GM18508 (cell line): ENCODE measurements at regions not wholly inside any gene's neighbourhood (a gene's known extent, or its start where the extent isn't known, plus 50 kb on each side); places are given as distances from the start of the nearest gene placed in this dataset.

ENCODE experiments used
- ATAC-seq: cut with Tn5 transposase; IDR thresholded peaks from one replicate; pipeline ENCODE4 v1.9.1; 2021; ENCODE audit warnings: moderate number of reproducible peaks; ENCODE audit not compliant: insufficient read depth, unreplicated experiment

DNA sequence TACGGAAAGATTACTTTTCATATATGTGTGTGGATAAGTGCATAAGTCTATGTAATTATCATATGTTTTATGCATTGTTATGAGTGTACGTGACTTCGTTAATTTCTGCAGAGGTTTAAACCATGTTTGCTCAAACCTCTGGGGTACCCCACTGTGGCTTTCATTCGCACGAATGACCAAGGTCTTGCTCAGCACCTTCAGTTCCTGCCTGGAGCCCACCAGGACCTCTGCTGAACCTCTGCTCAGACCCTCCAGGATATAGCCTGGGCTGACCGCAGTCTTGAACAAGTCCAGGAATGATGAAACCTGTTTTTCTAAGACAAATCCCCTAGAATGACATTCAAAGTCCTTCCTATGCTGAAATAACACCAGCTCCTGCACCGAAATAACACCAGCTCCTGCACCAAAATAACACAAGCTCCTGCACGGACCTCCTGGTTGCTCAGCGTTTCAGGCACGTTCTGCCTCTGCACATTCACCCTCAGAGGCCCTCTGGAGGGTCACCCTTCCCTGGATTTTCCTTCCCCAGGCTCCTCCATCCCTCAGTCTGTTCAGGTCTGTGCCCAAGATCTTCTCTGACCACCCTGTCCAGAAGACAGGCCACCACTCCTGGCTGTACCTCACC, 99.7 kb upstream of the BOD1 start:
- ATAC-seq, result no peak

DNA sequence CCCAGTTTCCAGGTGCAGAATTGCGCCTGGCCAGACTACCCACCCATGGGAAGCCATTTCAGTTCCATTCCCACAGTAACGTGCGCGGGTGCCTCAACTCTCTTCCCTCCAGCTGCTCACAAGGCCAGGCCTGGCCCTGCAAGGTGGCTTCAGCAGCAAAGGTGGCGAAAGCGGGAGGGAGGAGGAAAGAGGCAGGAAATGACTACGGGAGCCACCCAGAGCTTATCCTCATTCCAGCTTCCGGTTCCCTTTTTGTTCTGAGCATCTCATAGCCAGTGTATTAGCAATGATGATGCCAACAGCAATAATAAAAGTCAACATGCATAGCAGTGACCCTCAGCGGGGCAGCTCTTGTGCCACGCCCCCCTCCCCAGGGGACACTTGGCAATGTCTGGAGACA, 101.5 kb upstream of the BOD1 start:
- ATAC-seq, result no peak

DNA sequence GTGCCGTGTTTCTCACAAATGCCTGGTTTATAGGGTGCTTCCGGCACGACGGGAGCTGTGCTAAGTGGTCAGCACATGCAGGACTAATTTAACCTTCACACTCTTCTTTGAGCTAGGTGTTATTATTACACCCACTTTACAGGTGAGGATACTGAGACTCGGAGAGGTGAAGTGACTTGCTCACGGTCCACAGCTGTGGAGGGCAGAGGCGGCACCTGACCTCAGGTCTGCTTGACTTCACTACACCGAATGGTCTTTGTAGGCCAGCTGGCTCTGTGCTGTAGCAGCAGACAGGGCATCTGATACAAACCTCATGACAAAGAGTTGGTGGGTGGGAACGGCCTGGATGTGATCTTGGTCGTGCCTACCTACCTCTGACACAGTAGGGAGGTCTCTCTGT, 102.0 kb upstream of the BOD1 start:
- ATAC-seq, result no peak

DNA sequence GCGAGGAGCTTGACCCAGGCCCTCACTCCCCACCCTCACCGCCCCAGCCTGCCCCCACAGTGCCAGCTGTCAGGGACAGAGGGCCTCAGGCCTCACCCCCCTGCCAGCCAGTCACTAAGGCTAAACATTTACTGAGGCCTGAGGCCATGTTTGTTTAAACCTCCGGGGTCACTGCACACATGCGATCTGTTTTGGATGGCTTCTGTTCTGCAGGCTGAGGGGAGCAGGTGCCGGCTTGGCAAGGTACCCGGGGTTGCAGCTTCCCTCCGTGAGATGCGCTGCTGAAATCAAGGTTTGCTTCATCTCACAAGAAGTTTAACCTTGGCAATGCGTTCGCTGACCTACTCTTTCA, 103.3 kb upstream of the BOD1 start:
- no peak for ATAC-seq

DNA sequence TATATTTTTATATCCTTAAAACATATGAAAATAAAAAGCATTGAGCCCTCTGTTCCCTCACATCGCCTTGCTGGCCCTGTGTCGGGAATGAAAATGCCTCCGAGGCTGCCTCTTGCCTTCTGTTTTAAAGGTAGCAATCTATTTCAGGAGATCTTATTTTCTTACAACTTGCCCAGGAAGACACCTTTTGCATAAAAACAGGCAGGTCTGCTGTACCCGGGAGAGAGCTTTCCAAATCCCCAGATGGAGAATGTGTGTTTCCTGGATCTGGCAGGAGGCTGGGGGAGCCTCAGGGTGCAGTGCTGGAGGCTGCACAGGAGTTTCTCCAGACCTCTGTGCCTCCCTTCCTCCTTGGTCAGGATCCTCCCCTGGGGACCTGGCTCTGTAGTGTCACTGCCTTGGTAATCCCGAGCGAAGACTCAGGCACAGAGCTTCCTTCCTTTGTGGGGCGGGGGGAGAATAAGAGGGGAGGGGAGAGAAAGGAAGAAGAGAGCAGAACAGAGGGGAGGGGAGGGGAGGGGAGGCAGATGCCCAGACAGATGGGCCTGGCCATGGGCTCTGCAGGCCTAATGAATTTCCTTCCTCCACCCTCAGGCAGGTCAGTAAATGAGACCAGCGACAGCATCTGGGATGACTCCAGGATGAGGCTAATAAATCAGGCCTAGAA, 104.0 kb upstream of the BOD1 start:
- no peak for ATAC-seq

DNA sequence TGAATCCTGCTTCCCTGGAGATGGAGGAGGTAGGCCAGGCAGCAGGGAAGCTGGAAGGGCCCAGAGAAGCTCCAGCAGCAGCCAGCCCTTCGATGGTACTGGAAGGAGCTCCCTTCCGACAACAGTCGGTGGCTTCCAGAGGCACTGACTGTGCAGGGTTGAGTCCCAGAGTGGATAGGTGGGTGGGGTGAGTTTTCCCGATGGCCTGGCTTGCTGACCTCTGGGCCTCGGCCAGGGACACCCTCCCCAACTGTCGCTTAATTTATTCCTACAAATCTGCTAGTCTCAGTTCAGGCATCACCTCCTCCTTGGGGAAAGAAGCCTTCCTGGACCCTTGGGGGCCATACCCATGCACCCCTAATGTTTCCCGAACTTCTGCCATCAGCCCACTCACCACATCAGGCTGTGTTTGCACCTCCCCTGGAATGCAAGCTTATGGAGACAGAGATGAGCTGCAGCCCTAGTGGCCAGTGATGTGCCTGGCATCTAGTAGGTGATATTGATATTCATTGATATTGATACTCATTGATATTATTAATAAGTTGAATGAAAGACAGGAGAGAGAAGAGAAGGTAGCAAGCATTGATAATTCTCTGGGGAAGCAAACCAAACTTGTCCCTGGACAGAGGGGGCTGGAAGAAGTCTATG, 104.6 kb upstream of the BOD1 start:
- no peak for ATAC-seq

DNA sequence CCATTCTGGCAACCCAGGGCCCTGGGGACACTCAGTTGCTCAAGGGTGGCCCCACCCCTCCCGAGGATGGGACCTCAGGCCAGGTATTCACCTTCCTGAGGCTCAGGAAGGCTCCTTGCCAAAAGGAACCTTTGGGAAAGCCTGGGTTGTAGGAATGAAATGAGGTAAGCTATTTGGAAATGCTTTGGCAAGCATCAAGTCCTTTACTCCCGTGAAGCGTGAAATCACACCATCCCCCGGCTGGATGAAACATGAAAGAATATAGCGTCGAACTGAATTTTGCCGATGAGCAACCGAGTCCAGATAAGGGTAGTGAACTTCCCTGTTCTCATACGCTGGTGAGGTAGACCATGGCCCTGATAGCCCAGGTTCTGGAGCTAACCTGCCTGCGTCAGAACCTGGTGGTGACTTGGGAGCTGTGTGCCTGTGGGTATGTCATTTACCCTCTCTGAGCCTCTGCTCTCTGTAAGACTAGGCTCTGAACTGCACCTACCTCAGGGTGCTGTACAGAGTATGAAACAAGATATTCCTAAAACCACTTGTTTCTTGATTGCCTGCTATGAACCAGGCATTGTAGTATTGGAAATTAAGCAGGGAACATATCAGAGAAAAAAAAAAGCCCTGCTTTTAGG, 105.3 kb upstream of the BOD1 start:
- ATAC-seq, result no peak

DNA sequence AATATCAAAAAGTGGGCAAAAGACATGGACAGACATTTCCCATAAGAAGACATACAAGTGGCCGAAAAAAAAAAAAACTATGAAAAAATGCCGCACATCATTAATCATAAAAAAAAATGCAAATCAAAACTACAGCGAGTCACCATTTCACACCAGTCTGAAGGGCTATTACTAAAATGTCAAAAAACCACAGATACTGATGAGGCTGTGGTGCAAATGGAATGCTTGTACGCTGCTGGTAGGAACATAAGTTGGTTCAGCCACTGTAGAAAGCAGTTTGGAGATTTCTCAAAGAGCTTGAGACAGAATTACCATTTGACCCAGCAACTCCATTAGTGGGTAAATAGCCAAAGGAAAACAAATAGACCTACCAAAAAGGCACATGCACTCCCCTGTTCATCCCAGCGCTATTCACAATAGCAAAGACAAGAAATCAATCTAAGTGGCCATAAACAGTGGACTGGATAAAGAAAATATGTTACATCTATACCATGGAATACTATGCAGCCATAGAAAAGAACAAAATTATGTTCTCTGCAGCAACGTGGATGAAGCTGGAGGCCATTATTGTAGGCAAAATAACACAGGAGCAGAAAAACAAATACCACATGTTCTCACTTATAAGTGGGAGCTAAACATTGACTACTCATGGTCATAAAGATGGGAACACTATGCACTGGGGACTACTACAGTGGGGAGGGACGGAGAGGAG, 110.6 kb upstream of the BOD1 start:
- no peak for ATAC-seq

DNA sequence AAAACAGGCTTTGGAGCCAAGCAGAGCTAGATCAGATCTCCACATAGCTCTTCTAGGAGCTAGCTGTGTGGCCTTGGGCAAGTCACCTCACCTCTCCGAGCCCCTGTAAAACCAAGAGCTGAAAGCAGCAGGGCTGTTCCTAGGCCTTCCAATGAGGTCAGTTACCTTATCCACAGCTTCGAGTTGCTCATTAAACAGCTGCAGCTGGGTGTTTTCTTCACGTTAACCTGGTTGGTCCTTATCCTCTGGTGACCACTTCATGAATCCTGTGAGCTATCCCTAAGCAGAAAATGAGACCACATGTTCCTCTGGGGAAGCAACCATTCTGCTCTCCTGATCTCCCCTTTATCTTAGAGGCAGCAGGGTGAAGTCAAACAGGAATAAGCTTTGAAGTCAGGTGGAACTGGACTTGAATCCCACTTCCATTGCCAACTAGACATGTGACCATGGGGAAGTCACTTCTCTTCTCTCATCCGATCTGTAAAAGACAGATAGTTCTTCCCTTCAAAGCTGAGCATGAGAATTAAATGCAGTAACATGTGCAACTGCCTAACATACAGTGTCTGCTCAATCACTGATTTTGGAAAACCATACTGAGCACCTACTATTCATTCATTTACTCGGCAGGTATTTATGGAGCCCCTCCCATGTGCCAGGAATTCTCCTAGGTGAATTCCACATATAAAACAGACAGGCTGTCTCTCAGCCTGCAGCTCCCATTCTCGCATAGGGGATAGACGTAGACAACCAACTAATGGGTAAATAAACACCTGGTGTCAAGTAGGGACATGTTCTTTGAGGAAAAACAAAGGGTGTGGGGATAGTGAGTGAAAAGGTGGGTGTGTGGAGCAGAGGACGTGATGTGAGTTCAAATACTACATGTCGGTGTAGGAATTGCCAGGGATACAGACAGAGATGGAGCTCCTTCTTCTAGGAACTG, 111.7 kb upstream of the BOD1 start:
- ATAC-seq, result no peak

DNA sequence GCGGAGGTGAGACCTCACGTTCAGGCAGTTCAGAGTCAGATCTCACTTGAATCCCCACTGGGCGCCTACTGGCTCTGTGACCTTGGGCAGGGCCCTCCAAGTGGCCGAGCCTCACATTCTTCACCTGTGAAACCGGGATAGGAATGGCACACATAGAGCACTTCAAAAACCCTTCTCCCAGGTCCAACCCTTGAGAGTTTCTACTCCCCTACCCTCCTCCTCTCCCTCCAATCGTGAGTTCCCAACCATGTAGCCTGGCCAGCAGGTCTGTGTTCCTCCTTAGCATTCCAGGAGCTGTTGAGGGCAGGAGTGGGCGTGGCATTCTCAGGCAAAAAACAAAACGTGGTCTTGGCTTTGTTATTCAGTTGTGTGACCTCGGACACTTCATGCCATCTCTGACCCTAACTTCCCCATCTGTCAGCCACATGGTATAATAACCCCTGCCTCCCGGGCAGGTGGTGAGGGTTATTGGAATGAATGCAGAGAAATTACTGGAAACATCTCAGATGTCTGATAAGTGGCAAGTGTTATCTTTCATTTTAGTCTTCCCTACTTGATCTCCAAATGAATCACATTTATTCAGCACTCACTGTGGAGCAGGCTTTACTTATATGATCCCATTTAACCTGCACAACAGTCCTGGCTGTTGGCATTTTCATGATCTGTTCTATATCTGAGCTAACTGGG, 112.8 kb upstream of the BOD1 start:
- no peak for ATAC-seq

DNA sequence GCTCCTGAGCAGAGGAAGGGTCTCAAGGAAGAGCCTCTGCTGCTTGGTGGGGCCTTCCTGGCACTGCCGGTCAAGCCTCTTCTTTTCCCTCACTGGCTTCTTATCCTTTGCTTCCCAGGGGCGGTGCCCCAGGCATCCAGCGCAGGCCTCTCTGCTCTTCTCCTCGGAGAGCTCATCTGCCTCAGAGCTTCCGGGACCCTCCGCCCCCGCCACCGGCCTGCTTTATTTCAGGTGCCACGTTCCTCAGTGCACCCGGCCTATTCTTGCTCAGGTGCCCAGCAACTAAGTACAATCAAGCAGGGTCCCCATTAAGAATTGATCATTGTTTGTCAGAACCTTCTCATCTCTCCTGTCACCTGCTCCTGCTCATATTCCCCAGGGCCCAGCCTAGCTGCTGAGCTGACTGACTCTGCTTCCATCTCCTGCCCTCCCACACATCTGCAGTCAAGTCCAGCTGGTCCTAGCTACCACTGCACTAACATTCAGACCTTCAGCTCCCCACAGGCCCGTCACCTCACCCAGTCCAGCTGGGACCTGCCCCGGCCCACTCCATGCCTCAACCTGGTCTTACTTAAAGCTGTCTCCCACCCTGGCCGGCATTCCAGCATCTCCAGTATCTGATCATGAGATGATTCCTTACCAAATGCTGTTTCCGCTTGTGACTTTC, 114.3 kb upstream of the BOD1 start:
- no peak for ATAC-seq

DNA sequence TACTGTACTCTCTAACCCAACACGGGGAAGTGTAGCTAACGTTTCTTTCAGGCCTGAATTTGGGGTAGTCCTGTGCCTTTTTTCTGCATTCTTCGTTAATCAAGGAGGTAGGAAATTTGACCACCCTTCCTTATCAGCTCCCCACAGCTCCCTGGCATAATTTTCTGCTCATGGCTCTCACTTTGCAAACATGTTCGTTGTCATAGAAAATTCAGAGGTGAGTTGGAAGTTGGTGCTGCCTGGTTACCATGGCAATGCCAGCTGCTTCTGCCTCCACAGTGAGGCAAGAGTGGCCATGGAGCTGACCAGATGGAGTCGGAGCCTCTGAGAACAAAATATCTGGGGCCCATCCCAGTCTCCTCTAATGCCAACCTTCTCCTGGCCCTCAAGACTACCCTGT, 116.6 kb upstream of the BOD1 start:
- no peak for ATAC-seq

DNA sequence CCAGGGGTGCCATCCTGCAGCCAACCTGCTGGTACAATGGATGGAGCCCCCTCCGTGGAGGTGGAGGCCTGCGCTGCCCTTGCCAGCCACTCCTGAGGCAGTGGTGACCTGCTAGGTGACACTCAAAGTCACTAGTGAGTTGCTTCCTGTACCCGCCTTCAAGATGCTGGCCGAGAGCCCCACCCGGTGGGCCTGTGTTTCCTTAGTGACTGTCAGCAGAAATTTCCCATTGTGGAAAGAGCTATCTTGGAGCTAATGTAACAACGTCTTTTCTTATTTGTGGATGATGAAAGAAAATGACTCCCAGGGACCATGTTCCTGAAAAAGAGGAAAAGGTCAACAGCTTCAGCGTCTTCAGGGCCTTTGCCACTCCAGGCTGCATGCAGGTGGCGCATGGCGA, 117.0 kb upstream of the BOD1 start:
- no peak for ATAC-seq

DNA sequence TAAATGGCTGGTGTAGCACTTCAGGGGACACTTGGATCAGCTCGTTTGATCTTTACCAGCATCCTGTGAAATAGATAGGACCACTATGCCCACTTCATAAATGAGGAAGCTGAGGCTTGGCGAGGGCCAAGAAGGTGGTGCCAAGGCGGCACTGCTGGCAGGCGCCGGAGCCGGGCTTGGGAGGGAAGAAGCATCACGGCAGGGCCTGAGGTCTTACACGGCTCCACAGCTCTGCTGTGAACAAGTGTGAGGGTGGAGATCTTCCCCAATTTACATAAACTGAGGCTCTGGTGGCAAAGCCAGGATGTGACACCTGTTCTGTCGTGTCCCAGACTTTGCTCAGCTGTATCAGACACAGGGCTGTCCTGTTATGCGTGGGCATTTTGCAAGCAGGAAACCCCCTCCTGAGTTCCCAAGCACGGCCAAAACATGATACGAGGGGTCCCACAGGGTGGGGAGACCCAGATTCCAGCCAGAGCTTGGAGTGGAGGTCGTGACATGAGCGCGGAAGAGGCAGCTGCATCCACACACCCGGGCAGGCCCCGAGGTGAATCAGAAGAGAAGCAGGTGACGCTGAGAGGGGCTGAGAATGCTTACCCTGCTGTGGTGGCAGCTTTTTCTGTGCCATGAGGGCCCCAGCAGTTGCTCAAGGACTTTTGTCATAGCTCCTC, 117.5 kb upstream of the BOD1 start:
- no peak for ATAC-seq

DNA sequence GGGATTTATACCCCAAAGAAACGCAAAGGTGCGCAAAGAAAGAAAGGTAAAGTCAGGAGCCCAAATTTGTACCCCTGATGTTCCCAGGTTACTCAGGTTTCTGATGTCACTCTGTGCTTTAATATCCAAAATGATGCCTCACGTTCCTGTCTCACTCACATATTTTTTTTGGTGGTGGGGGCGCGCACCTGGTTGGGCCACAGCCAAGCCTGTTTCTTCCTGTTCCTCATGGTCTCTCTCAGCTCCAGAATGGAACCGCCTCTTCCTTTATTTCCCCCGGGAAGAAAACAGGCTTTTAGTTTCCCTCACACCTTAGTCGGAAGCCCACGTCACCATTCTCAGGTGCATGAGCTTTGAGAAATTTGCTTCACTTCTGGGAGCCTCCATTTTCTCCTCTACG, 118.3 kb upstream of the BOD1 start:
- no peak for ATAC-seq

DNA sequence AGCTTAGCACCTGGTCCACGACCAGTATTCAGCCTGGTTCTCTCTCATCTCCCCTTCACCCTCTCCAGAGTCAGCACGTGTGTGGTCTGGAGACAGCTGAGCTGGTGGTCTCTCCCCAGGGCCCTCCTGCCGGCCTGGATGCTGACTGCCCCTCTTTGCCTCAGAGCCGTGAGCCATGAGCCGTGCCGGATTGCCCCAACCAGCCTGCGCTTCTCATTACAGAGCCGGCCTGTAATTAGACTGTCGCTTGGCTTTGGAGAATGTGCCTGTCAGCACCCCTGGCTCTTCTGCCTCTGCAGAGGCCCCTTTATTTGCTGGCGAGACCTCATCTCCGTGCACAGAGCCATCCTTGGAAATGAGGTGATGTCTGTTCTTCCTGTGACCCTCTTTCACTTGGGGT, 118.7 kb upstream of the BOD1 start:
- no peak for ATAC-seq

DNA sequence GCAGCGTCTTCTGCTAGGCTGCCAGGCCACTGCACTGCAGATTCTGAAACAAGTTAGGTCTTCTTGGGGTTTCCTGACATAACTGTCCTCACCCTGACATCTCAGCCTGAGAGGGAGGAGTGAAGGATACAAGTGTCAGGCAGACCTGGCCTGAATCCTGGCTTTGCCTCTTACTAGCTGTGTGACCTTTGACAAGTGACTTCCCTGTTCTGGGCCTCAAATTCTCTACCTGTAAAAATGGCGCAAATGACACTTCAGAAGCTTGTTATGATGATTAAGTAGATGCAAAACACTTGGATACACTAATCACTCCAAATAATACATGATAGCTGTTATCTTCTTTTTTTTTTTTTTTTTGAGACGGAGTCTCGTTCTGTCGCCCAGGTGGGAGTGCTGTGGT, 119.2 kb upstream of the BOD1 start:
- ATAC-seq, result no peak

DNA sequence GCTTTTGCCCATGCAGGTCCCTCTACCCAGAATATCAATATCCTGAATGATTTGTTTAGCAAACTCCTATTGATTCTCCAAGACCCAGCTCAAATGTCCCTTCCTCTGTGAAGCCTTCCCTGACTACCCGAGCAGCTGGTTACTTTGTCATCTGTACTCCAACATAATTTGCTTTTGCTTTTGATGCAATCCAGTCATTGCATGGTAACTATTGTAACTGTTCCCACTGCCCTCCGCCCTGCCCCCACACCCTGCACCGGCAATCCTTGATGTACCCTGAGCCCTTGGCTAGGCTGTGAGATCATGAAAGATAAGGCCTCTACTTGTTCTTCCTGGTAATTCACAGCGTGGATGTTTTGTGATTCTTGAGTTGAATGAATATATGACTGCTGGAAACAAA, 119.9 kb upstream of the BOD1 start:
- no peak for ATAC-seq
